Stromal cell of bone marrow (primary cell): ENCODE measurements at regions not wholly inside any gene's neighbourhood (a gene's known extent, or its start where the extent isn't known, plus 50 kb on each side); places are given as distances from the start of the nearest gene placed in this dataset.
"Not testable (repeated sequence)": the region's sequence is repeated elsewhere in the genome, so short reads cannot be mapped to it uniquely, and the experiment has no call there.

Source experiments
- DNase-seq: peaks from one replicate; pipeline ENCODE4 v3.0.0-alpha.2; 2012; ENCODE audit warnings: low read depth

DNA sequence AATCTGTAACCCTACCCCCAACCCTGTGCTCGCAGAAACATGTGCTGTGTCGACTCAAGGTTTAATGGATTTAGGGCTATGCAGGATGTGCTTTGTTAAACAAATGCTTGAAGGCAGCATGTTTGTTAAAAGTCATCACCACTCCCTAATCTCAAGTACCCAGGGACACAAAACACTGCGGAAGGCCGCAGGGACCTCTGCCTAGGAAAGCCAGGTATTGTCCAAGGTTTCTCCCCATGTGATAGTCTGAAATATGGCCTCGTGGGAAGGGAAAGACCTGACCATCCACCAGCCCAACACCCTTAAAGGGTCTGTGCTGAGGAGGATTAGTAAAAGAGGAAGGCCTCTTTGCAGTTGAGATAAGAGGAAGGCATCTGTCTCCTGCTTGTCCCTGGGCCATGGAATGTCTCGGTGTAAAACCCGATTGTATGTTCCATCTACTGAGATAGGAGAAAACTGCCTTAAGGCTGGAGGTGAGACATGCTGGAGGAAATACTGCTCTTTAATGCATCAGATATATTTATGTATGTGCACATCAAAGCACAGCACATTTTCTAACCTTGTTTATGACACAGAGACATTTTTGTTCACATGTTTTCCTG is 94.4 kb downstream of the LSM3 start:
- DNase-seq = not testable (repeated sequence)

DNA sequence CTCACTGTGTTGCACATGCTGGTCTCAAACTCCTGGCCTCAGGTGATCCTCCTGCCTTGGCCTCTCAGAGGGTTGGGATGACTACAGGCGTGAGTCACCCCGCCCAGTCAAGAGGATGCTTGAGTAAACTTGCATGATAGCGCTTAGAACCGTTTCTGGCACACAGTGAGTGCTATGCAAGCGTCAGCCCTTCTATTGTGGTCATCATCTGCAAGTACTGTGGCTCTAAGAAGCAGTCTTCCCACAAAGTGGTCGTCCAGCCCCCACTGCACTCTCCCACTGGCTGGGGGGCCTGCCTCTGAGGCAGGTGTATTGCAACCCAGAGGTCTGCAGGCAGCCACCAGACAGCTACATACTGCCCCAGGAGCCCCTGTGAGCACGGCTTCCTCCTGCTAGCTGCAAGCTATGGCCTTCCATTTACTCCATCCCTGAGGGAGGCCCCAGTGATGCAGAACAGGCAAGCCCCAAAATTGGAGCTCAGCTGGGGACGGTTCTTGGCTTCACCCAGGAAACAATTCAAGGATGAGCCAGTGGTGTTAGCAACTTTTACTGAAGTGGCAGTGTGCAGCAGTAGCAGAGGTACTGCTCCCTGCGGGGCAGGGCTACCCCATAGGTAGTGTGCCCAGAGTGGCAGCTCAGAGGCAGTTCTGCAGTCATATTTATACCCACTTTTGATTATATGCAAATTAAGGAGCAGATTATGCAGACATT is 95.4 kb downstream of the LSM3 start:
- no peak for DNase-seq

GRCh38 chr3:14274612-14274936 is 96.0 kb downstream of the LSM3 start:
- DNase-seq = no peak

DNA sequence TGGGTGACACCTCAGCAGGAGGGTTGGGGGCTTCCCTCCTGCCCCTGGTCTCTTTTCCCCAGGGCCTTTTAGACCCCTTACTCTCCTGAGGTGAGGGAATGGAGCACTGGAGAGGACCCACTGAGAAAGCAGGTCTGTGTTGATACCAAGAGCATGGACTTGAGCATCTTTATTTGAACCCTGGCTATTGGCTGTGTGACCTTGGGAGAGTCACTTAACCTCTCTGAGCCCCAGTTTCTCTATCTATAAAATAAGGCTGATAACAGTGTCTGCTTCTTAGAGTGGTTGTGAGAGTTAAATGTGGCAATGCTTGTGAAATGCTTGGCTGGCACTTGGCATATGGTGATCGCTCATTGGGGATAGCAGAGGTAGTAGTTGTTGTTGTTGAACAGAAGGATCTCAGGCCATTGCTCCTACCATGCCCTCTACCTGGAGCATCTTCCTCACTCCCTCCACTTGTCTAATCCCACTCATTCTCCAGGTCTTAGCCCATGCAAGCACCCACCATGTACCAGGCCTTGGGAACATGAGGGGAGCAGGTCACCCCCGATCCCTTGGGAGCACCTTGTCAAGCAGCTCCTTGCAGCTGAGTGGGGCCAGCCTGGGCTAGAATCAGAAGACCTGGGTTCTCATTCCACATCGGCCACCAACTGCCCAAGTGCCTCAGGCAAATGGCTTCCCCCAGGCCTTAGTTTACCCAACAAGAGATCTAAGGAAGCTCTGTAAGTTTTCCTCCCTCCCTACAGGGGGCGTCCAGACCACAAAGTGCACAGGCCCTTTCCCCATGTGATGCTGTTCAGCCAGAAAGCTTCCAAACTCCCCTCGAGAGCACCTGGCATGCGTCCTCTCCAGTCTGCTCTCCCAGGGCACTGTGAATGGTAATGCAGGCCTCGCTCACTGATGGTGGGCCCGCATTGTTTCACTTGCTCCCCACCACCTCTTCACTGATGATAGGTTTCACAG is 96.7 kb downstream of the LSM3 start:
- no peak for DNase-seq

- no peak for DNase-seq
Measured at GRCh38 chr3:14275962-14276909, 97.6 kb downstream of the LSM3 start.

DNA sequence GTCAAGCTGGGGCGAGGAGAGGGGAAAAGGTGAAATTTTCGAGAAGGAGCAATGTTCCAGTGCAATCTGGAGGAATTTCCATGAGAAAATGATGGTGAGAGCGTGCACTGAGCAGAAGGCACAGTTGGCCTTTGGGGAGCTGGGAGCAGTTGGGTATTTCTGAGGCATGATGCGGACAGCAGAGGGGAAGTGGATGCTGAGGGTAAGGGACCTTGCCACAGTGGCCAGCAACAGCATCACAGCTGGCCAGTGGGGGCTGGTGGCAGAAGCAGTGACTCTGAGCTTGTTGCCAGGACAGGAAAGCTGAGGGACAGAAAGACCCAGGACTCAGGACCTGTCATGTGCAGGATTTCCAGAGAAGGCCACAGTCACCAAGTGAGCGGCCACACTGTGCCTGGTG is 98.9 kb downstream of the LSM3 start:
- no peak for DNase-seq

GRCh38 chr3:14278265-14278798 is 99.7 kb downstream of the LSM3 start:
- DNase-seq = no peak

DNA sequence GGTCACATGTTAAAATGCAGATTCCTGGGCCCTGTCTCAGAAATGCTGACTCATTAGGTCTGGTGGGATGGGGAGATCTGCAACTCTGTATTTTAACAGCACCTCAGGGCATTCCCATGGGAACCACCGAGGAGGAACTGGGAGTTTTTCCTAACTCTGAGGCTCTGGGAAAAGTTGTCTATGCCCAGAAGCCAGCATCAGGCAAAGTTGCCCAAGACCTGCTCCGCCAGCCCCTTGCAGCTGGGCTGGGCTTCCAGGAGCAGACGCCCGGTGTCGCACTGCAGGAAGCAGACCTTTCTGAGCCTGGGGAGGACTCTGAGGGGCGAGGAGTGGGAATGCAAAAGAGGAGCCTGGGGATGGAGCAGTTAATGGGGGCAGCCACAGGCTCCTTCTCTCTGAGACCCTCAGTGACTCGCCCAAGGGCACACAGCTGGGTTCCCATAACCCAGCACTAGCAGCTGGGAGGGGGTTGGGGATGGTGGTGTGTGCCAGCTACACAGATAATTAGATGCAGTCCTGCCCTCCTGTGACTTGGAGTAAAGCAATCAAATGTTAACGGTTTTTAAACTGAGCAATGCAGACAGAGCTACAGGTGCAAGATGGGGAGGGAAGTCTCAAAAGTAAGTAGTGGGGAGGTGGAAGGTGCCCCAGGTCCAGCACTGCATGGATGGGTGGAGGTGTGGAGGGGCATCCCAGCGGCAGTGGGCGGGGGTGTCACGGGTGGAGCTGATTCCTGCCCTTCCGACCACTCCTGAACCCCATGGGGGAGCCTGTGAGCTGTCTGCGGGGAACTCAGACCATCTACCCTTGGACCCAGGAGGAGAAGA is 100.4 kb downstream of the LSM3 start:
- no peak for DNase-seq

GRCh38 chr3:14279626-14280061 is 101.0 kb downstream of the LSM3 start:
- no peak for DNase-seq

- DNase-seq = no peak
Measured at GRCh38 chr3:14280326-14280725, 101.7 kb downstream of the LSM3 start.

GRCh38 chr3:14281053-14281452 is 102.4 kb downstream of the LSM3 start:
- DNase-seq = no peak

GRCh38 chr3:14282001-14282705 is 103.5 kb downstream of the LSM3 start:
- DNase-seq = no peak

- DNase-seq = no peak
Measured at GRCh38 chr3:14282706-14283075, 104.1 kb downstream of the LSM3 start.

DNA sequence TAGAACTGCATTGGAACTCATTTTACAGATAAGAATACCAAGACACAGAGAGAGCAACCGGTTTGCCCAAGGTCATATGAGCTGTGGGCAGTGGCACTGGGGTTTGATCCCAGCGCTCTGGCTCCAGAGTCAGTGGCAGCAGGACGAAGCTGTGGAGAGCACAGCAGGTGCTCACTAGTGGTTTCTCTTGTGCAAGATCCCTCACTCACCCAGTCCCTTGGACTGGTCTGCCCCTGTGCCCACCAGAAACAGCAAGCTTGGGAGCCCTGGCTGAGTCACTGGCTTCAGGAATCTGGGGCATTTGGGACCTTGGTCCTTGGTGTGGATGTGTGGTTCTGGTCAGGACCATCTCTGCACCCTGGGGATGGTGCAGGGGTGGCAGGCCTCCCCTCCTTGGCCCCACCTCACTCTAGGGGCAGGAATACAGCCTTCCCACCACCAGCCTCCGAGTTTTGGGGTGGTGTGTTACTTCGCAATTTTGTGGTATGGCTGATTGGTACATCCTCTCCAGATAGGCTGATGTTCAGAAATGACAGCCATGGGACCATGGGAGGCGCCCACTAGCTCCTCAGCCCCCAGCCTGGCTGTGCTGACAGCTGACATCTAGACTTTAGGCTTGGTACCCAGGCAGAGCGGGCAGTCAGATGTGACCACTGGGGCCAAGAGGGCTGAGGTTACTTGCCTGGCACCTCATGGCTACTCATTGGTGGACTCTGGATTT is 104.6 kb downstream of the LSM3 start:
- DNase-seq = no peak

GRCh38 chr3:14283813-14284438 is 105.3 kb downstream of the LSM3 start:
- no peak for DNase-seq

- no peak for DNase-seq
Measured at GRCh38 chr3:14284694-14285547, 106.3 kb downstream of the LSM3 start.

DNA sequence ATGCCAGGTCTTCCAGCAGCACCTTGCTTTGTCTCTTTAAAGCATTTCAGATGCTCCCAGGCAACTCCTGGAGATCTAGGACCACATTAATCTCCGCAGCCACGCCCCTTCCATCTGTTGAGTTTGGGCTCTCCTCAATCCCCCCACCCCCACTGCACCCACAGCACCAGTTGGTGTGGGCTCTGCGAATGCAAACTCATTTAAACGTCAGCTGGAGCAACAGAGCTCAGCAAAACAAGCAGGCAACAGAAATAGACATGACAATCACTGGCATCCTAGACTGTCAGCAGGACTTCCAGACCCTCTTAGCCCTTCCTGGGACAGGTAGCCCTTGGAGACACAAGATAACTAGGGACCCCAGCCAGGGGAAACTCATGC is 106.9 kb downstream of the LSM3 start:
- no peak for DNase-seq
